ENCODE measurements at regions not wholly inside any gene's neighbourhood (a gene's known extent, or its start where the extent isn't known, plus 50 kb on each side); places are given as distances from the start of the nearest gene placed in this dataset.

- H3K9ac ChIP-seq (replicated peaks in 1 of 4; ENCODE audit: extremely low read depth in 1 of 4, low read depth in 3 of 4, low read length in 3 of 4), result no peak overlapping the region
- no peak overlapping the region for H4K5ac ChIP-seq (ENCODE audit: insufficient read length, low read depth, low read length)
- H2BK120ac ChIP-seq (replicated peaks; ENCODE audit: low read depth, low read length), result no peak overlapping the region
- CTCF ChIA-PET (ENCODE audit: partially characterized antibody), result interaction anchor here (1.0 kb wide), 1 partner anchor 34 kb away, joined by 3 read pairs; no protein-coding TSS in a partner anchor
- no peak overlapping the region for H4K91ac ChIP-seq (replicated peaks; ENCODE audit: insufficient read length, low read length)
- no peak overlapping the region for H2AFZ ChIP-seq (ENCODE audit: low read length)
- no peak overlapping the region for H2BK15ac ChIP-seq (ENCODE audit: low read length)
- no peak overlapping the region for H4K8ac ChIP-seq (ENCODE audit: extremely low read depth, insufficient read depth, low read length)
- no peak overlapping the region for H2AK5ac ChIP-seq (ENCODE audit: low read depth, low read length)
- DNase-seq (ENCODE audit: low read depth in 1 of 2, low spot score in 2 of 2) (no peak), FAIRE-seq (no peak)
- H3K4me1 ChIP-seq (replicated peaks in 1 of 4; ENCODE audit: control insufficient read depth in 3 of 4, insufficient read depth in 4 of 4, low read length in 3 of 4), result no peaks in the 10 kb centered on the region
- H3K4me3 ChIP-seq (ENCODE audit: extremely low read depth in 1 of 4, insufficient read depth in 2 of 4, low read depth in 3 of 4, low read length in 4 of 4), result no peak overlapping the region
- H2BK20ac ChIP-seq (ENCODE audit: low read length), result no peak overlapping the region
- H3K18ac ChIP-seq (ENCODE audit: extremely low read depth, low read length), result no peak overlapping the region
- POLR2A ChIA-PET (ENCODE audit: partially characterized antibody), result no interaction called here
- no peak overlapping the region for H3K4me2 ChIP-seq (ENCODE audit: insufficient read depth in 1 of 2, low read depth in 2 of 2, low read length in 2 of 2)
- peaks cover 0 to 3% of the 10 kb centered on the region in 2 experiments; a peak in 1 of 4 replicates for H3K9me3 ChIP-seq (ENCODE audit: insufficient read depth in 2 of 2, low read depth in 1 of 2, low read length in 1 of 2)
- no peak overlapping the region for H3K23ac ChIP-seq (ENCODE audit: insufficient read length)
- WGBS, 2 experiments (ENCODE audit: extremely low coverage in 1 of 2, insufficient coverage in 1 of 2, insufficient read length in 1 of 2, insufficient replicate concordance in 2 of 2, low coverage in 1 of 2, low lambda C conversion rate in 2 of 2, missing lambda C conversion rate in 1 of 2), result 74% methylated on average over 4 of the region's 4 CpGs; no CpG with 5 or more reads in 1 of the 2 experiments
- H3K23me2 ChIP-seq (ENCODE audit: low read depth, low read length), result no peaks in the 10 kb centered on the region
- TF ChIP-seq POLR2A (IDR thresholded peaks at IDR 0.05; ENCODE audit: control extremely low read depth in 1 of 2, low read depth in 2 of 2, low read length in 2 of 2), result no peak
- TF ChIP-seq TAF7 (optimal IDR thresholded peaks at IDR 0.05; ENCODE audit: borderline replicate concordance, low read depth, low read length), result no peak
- no peak for TF ChIP-seq POLR2AphosphoS5 (IDR thresholded peaks at IDR 0.05; ENCODE audit: low read depth, low read length)
- TF ChIP-seq SAP30 (IDR thresholded peaks at IDR 0.05; ENCODE audit: insufficient read depth, insufficient replicate concordance, low read length), result no peak
- TF ChIP-seq TCF12 (IDR thresholded peaks at IDR 0.05; ENCODE audit: low read depth, low read length), result no peak
- no peak for TF ChIP-seq MAX (IDR thresholded peaks at IDR 0.05)
- no peaks in the 10 kb centered on the region for H3K79me2 ChIP-seq (ENCODE audit: control insufficient read depth in 1 of 2, insufficient read depth in 2 of 2, low read length in 2 of 2)
- H3K27ac ChIP-seq (ENCODE audit: low read depth, low read length), result no peak overlapping the region
- H2BK5ac ChIP-seq (ENCODE audit: low read depth, low read length), result no peak overlapping the region
- H3K14ac ChIP-seq (ENCODE audit: insufficient read length), result no peak overlapping the region
- H3K27me3 ChIP-seq (replicated peaks in 1 of 4; ENCODE audit: control insufficient read depth in 3 of 4, extremely low read depth in 1 of 4, insufficient read depth in 3 of 4, low read length in 3 of 4), result no peaks in the 10 kb centered on the region
- H3K56ac ChIP-seq (replicated peaks; ENCODE audit: insufficient read length, low read depth, low read length), result no peak overlapping the region
- no peaks in the 10 kb centered on the region for H3K79me1 ChIP-seq (ENCODE audit: low read depth, low read length)
- H4K20me1 ChIP-seq (replicated peaks in 1 of 2; ENCODE audit: control insufficient read depth in 1 of 2, insufficient read depth in 2 of 2, low read length in 2 of 2), result no peaks in the 10 kb centered on the region
- H3K36me3 ChIP-seq (ENCODE audit: control insufficient read depth in 2 of 4, insufficient read depth in 4 of 4, low read length in 3 of 4), result no peaks in the 10 kb centered on the region
- no peak overlapping the region for H3K4ac ChIP-seq (replicated peaks; ENCODE audit: insufficient read length, low read depth, low read length)
- H2BK12ac ChIP-seq (ENCODE audit: low read depth, low read length), result no peak overlapping the region
Measured at GRCh38 chr15:80333261-80333660, 70.9 kb upstream of the ARNT2 start.

Measured in H1 (cell line).